GM12892 (cell line): ENCODE measurements at regions not wholly inside any gene's neighbourhood (a gene's known extent, or its start where the extent isn't known, plus 50 kb on each side); places are given as distances from the start of the nearest gene placed in this dataset.
"Not testable (repeated sequence)": the region's sequence is repeated elsewhere in the genome, so short reads cannot be mapped to it uniquely, and the experiment has no call there.

ENCODE experiments used
- DNase-seq: peaks from one replicate; pipeline ENCODE4 v3.0.0; 2011; ENCODE audit not compliant: insufficient read length
- FAIRE-seq: peaks from 2 replicates; lab custom pipeline; 2011; peaks lifted over from hg19 to GRCh38; lab: Jason Lieb, UNC
- POLR2A ChIP-seq: IDR thresholded peaks from 2 replicates; pipeline ENCODE4 v1.6.1; 2011; ENCODE audit warnings: low read depth, low read length, control low read depth
- POLR2AphosphoS5 ChIP-seq: IDR thresholded peaks from 2 replicates; pipeline ENCODE4 v1.6.1; 2011; ENCODE audit warnings: low read depth, low read length, control low read depth
- TAF1 ChIP-seq: IDR thresholded peaks from 2 replicates; pipeline ENCODE4 v1.6.1; 2011; ENCODE audit warnings: low read depth, mild to moderate bottlenecking, control low read depth, low read length, borderline replicate concordance

DNA sequence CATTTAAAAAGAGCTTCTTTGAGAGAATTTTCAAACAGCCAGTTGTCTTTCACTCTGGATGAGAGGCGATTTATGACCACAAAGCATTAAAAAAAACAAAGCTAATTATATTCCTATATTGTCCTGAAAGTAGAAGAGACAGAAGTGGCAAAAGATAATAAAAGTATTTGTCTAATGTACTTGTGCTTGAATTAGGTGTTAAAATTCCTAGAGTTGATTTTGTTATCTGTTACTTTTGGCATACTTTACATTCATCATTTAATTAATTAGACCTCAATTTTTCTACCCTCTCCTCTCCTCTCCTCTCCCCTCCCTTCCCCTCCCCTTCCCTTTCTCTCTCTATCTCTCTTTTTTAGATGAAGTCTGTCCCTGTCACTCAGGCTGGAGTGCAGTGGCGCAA, 635.1 kb upstream of the ZNF385D start:
- no peak for TF ChIP-seq TAF1
- TF ChIP-seq POLR2AphosphoS5 = no peak
- no peak for TF ChIP-seq POLR2A
- no peak for DNase-seq
- no peak for FAIRE-seq

DNA sequence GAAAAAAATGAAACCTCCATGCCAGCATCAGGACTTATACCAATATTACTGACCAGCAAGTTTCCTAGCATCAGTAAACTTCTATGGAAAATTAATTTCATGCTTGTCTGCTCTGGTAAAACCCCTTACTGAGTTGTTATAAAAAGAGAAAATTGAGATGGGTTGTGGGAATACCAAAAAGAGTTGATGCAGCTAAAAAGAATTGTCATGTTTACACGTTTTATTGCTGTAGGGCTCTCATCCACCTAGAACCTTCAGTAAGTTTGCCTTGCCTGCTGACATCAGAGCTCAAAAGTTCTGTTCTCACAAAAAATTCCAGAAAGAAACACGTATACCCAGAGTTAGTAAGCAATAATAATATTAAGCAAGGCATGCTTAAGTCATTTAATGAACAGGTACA, 641.3 kb upstream of the ZNF385D start:
- TF ChIP-seq POLR2AphosphoS5 (no peak), POLR2A (no peak), TAF1 (no peak)
- FAIRE-seq = no peak
- DNase-seq = no peak

DNA sequence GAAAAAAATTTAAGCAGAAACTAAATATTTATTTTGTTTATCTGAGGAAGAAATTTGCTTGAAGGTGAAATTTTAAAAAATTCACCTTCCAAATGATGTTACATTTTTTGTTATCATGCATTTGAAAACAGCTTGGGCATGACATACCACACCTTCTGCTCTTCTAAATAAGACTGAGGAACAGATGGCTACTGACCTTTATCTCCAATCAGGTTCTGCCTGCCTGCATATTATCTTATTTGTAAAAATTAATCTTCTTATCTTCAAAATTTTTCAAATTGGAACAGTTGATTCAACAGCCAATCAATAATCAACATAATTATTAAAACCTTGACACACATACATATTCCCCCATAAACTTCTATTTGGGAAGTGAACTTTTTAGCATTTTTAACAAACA, 641.8 kb upstream of the ZNF385D start:
- no peak for DNase-seq
- TF ChIP-seq POLR2AphosphoS5 = no peak
- no peak for TF ChIP-seq POLR2A
- no peak for TF ChIP-seq TAF1
- no peak for FAIRE-seq

DNA sequence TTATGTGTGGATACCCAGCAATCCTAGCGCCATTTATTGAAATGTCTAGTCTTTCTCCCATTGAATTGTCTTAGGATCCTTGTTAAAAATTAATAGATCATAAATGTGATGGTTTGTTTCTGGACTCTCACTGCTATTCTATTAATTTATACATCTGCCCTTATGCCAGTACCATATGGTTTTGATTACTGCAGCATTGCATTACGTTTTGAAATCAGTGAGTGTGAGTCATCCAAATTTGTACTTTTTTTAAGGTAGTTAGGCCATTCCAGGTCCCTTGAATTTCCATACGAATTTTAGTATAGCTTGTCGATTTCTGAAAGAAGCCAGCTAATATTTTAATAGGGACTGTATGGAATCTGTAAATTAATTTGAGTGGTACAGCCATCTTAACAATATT, 648.6 kb upstream of the ZNF385D start:
- no peak for TF ChIP-seq POLR2A
- TF ChIP-seq POLR2AphosphoS5 = no peak
- no peak for TF ChIP-seq TAF1
- no peak for FAIRE-seq
- DNase-seq = no peak

DNA sequence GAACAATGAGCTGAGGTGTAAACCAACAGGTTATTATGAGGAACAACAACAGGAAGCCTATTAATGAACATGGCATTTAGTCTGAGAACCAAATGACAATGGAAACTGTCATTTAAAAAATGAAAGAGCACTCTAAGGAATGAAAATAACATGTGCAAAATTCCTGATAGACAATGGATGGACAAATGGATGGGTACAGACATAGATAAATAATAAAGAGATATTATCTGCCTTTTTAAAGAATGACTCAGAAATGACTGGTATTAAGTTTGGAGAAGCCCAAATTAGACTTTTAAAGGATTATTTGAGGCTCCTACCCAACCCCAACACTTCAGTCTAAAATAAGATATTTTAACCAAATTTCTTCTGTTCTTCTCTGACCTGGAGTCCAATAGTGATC, 650.5 kb upstream of the ZNF385D start:
- TF ChIP-seq TAF1 = no peak
- DNase-seq = no peak
- FAIRE-seq = no peak

DNA sequence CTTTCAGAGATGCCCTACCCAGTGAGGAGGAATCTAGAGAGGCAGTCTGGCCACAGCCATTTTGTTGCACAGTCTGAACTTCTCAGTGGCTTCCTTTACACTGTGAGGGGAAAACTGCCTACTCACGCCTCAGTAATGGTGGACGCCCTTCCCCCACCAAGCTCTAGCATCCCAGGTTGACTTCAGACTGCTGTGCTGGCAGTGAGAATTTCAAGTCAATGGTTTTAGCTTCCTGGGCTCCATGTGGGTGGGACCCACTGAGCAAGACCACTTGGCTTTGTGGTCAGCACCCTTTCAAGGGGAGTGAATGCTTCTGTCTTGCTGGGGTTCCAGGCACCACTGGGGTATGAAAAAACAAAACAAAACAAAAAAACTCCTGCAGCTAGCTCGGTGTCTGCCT, 663.2 kb upstream of the ZNF385D start:
- FAIRE-seq (no peak), DNase-seq (no peak)
- TF ChIP-seq POLR2AphosphoS5 (no peak), POLR2A (no peak), TAF1 (no peak)

DNA sequence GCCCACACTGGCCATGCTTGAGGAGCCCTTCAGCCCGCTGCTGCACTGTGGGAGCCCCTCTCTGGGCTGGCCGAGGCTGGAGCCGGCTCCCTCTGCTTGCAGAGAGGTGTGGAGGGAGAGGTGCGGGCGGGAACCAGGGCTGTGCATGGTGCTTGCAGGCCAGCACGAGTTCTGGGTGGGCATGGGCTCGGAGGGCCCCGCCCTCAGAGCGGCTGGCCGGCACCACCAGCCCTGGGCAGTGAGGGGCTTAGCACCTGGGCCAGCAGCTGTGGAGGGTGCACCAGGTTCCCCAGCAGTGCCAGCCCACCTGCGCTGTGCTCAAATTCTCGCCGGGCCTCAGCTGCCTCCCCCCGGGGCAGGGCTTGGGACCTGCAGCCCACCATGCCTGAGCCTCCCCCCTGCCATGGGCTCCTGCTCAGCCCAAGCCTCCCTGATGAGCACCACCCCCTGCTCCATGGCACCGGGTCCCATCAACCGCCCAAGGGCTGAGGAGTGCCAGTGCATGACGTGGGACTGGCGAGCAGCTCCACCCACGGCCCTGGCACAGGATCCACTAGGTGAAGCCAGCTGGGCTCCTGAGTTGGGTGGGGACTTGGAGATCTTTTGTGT, 665.9 kb upstream of the ZNF385D start:
- FAIRE-seq, DNase-seq: not testable (repeated sequence)

DNA sequence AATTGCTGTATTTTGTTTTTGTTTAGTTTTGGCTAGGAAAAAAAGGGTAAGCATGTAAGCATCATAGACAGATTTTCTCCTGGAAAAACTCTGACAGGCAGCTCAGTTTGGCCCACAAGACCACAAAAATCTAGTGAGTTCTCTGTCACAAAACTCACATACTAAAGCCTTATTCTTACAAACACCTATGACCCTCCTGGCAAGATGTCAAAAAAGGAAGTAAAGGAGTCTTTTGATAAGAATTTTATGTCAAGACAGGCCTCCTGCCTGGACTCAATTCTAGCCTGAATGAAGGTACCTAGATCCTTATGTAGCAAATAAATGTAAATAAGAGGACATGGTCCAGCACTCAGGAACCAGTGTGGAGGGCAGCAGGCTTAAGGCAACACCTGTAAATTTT, 668.3 kb upstream of the ZNF385D start:
- DNase-seq = no peak
- TF ChIP-seq TAF1 = no peak
- no peak for TF ChIP-seq POLR2AphosphoS5
- no peak for TF ChIP-seq POLR2A
- no peak for FAIRE-seq

DNA sequence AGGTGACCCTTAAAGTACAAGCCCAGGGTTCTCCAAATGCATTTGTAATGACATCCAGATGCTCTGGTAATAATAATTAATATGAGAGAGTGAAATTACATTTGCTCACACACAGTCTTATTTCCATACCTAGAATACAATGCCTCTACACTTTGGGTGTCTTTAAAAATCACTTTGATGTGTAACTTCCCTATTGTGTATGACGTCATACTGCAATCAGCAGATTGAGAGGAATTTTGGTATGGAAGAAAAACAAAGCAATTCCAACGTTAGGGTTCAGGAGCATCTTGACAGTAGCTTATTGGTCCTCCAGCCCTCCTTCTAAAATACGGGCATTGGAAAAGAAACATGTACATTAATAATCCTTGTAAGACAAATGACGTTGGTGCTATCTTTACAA, 670.6 kb upstream of the ZNF385D start:
- DNase-seq (no peak), FAIRE-seq (no peak)
- TF ChIP-seq POLR2A = no peak
- TF ChIP-seq TAF1 = no peak
- TF ChIP-seq POLR2AphosphoS5 = no peak

DNA sequence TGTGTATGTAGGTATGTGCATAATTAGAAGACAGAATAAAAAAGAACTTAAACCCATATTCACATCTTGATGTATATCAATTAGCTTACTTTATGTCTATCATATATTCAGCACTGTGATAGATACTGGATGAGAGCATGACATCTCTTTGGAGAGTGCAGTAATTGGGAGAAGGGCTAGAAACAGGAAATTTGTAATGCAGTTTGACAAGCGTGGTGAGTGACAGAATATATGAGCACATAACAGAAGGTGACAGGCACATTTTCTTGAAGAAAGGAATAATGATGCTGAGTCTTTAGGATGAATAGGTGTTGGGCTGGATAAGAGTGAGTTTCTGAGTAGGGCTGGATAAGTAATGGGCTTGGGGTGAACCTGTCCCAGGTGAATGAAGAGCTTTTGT, 680.3 kb upstream of the ZNF385D start:
- DNase-seq = no peak
- TF ChIP-seq POLR2AphosphoS5 (no peak), TAF1 (no peak), POLR2A (no peak)
- no peak for FAIRE-seq

DNA sequence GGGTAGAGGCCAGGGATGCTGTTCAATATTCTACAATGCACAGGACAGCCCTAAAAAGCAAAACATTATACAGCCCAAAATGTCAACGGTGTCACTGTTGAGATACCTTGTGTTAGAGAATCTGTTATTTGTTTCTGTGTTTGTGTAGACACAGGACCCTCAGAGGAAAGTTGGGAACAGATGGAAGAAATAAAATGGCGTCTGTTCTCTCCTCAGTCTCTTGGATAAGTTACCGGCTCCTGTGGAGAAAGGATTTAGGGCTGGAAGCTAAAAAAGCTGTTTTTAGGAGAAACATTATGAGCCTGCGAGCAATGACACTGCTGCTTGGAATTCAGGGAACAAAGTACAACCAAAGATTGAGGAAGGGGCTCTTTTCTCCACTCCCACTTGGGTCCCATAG, 688.6 kb upstream of the ZNF385D start:
- FAIRE-seq (no peak), DNase-seq (no peak)
- no peak for TF ChIP-seq TAF1
- TF ChIP-seq POLR2A = no peak
- no peak for TF ChIP-seq POLR2AphosphoS5

DNA sequence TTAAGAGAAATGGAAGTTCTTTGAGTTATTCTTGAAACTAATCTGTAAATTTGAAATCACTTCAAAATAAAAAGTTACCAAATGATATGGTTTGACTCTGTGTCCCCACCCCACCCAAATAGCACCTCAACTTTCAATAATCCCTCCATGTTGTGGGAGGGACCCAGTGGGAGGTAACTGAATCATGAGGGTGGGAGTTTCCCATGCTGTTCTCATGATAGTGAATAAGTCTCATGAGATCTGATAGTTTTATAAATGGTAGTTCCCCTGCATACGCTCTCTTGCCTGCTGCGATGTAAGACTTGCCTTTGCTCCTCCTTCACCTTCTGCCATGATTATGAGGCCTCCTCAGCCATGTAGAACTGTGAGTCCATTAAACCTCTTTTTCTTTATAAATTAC, 690.7 kb upstream of the ZNF385D start:
- DNase-seq = no peak
- no peak for TF ChIP-seq POLR2AphosphoS5
- no peak for TF ChIP-seq POLR2A
- TF ChIP-seq TAF1 = no peak
- no peak for FAIRE-seq

DNA sequence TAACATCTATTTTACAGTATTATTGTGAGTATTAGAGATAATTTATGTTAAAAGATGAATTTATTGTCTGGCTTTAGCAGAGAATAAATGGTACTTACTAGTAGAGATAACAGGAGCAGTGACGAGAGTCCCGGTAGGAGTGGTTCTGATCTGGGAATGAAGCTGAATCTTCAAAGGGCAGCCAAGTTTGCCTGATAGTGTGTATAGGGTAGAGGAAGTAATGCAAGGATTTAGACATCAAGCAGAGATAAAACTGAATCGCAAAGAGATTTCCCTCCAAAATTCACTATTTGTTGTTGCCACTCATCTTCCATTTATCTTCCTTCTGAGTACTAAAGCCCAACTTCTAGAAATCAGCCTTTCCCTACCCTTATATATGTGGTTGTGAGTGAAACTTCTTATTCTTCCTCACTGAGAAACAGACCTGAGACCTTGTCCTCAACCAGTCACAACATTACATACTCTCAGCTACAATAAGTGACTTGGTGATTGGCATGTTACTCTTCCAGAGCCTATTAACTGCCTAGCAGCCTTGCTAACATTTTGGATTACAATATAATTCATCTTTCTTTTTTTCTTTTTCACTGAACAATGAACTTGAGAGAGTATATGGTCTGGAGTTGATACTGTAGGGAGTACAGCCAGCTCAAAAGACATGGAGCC, 692.7 kb upstream of the ZNF385D start:
- no peak for DNase-seq
- no peak for TF ChIP-seq POLR2A
- no peak for FAIRE-seq

DNA sequence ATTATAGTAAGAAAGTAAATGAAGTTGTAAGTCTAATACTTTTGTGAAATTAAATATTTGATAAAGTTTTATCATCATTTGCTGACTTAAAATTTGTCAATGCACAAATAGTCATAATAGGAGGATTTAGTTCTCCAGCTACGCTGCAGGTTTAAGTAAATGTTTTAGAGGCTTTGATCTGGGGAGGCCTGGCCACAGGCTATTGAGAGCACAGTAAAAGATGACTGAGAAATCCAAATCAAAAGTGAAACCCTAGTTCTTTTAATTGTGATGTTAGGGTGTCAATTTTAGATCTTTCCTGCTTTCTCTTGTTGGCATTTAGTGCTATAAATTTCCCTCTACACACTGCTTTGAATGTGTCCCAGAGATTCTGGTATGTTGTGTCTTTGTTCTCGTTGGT, 694.3 kb upstream of the ZNF385D start:
- not testable (repeated sequence) for FAIRE-seq, DNase-seq
